ENCODE measurements at regions not wholly inside any gene's neighbourhood (a gene's known extent, or its start where the extent isn't known, plus 50 kb on each side); places are given as distances from the start of the nearest gene placed in this dataset.
"Not testable (repeated sequence)": the region's sequence is repeated elsewhere in the genome, so short reads cannot be mapped to it uniquely, and the experiment has no call there.

DNA sequence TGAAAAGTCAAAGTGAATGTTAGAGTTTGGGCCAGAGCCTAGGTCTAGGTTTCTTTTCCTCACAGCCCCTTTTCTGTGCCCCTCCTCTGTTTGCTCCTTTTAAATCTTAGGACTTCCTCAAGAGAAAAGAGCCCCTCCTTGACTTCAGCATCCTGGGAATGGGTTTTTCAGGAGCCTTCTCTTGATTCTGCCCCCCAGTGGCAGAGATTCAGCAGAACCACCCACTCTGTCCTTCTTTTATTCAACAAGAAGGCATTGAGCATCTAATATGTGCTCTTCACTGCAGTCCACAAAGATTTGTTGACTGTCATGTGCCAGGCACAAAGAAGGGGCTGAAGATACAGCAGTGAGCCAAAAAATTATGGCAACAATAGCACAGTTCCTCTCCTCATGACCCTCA lies 270.8 kb upstream of the CDH5 start:
- no peak for DNase-seq

DNA sequence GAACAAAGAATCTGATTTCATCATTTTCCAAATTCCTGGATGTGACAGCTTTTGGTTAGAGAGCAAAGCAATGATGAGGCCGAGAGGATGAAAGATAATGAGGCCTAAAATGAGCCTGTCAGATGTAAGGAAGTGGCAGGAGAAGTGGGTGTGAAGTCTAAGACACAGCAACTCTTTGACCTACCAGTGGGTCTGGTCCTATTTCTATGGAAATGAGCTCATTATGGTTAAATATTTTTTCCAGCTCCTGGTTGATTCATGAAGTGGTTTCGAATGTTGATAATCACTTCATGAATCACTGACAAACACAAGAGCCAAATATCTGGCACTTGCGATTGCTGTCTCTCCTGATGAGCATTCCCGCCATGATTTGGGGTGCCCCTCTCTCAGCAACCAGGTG lies 273.3 kb upstream of the CDH5 start:
- DNase-seq, result no peak

DNA sequence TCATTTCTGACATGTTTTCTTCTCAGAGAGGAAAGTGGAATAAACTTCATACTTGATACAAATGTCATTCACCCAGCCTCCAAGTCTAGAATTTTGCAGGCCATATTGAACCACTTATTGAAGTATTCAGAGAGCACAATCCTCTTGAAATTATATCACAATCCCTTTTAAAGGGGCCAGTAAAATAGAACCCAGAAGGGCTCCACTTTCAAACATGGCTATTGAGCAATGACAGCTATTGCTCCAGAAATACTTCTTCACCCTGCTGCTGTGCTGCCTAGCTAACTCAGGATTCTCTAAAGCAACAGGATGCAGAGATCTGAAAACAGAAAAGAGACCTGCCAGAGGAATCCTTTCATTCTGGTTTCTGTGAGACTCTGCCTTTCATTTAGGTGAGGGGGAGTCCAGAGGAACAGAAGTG lies 275.0 kb upstream of the CDH5 start:
- DNase-seq, result no peak

DNA sequence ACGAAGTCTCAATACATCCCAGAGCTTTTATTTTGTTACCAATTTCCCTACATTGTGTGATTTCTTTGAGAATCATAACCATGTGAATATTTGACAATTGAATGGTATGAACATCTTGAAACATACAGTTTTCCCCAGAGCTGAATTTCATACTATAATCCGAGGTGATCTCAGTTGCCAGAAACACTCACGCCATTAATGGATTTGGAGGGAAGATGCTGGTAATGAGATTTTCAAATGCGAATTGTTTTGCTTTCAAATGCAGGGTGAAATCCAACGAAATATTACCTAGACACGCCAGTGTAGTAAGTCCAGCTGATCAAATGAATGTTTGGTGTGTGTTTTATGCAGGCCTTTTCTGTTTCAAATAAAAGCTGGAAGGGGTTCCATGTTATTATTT lies 277.8 kb upstream of the CDH5 start:
- peak; percentile 54 for DNase-seq

DNA sequence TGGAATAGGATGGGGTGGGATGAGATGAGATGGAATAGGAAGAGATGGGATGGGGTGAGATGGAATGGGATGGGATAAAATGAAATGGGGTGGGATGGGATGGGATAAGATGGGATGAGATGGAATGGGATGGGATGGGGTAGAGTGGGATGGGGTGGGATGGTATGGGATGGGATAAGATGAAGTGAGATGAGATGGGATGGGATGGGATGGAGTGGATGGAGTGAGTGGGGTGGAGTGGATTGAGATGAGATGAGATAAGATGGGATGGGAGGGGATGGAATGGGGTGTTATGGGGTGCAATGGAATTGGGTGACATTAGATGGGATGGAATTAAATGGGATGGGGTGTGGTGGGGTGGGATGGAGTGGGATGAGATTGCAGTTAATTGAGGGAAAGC lies 279.2 kb upstream of the CDH5 start:
- no peak for DNase-seq

DNA sequence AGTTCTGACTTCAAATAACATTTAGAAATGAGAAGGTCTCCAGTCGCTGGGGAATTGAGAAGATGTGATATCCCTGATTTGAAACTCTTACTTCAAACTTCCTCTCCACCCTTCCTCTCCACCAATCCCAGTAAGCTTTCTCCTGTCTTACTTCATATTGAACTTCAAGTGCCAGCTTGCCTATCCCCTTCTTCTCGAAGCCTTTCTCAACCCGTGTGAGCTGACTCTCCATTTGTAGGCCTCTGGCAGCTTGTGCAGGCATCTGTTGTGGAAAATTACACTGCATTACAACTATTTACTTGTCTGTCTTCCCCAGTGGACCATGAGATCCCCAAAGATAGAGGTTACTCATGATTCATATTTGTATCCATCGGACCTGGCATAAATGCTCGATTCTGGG lies 280.8 kb upstream of the CDH5 start:
- no peak for DNase-seq

DNA sequence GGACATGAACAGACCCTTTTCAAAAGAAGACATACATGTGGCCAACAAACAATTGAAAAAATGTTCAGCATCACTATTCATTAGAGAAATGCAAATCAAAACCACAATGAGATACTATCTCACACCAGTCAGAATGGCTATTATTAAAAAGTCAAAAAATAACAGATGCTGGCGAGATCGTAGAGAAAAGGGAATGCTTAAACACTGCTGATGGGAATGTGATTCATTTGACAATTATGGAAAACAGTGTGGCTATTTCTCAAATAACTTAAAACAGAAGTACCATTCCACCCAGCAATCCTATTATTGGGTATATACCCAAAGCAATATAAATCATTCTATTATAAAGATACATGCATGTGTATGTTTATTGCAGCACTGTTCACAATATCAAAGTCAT lies 281.8 kb upstream of the CDH5 start:
- DNase-seq, result not testable (repeated sequence)

DNA sequence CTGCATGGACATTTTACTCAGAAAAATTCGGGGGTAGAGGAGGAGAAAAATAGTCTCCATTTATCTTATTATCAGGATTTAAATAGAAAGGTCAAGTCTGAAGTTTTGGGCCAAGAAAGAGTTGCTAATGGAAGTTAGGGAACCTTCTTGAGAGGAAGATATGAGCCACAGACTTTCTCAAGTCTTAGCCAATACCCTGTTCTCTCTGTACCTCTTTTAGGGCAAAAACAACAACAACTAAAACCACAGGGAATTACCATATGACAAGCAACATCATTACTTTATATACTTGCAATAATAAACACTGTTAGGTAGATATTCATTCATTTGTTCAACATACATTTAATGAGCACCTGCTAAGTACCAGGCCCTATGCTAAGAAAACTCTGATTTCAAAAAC lies 282.2 kb upstream of the CDH5 start:
- no peak for DNase-seq

DNA sequence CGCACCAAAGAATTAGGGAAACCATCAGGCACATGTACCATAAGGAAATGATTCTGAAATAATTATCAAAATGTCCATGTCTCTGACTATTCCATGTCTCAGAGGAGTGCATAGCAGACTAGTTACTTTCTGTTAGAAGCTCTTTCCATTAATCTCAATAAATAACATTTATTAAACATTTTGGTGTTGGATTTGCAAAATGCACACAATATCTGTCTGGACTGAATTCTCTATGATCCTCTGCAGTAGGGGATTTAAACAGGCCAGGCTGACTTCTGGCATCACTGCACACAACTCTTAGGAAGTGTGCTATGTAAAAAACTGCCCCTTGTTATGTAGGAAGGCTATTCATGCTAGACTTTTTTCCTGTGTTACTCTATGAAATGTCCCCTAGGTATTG lies 283.3 kb upstream of the CDH5 start:
- DNase-seq, result no peak

DNA sequence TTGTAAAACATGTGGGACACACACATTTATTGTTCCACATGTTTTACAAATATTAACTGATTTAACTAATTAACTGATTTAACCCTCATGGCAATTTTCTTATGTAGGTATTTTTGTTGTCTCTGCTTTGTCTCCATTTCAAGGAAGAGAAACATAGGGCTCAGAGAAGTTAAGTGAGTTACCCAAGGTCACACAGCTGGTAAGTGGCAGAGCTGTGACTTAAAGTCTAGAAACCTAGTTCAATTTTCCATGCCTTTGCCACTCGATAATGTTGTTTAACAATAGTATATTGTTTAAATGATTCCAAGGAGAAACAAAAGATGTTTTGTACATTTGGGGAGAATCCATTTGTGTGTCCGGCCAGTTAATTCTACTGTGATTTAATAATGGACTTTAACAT lies 284.1 kb upstream of the CDH5 start:
- no peak for DNase-seq

DNA sequence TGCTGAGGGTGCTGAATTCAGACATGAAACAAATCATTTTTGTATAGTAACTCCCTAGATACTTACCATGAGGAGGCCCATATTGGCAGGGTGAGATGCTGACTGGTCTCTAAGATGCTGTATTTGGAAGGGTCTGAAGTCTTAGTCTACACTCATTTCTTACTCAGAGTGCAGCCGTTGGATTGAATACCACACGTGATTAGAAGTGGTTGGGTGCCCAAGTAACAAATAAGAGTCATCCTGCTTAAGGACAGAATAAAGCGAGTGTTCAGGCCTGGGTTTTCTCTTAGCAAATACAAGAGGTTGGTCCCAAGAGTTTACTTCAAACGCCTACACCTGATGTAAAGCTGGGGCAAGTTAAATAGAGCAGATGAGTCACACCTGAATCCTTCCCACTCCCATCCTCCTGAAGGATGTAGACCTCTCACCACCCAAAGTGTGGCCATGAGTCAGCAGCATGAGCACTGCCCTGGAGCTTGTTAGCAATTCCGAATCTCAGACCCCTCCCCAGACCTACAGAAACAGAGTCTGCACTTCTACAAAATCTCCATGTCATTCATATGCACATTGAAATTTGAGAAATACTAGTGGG lies 284.6 kb upstream of the CDH5 start:
- DNase-seq, result no peak

DNA sequence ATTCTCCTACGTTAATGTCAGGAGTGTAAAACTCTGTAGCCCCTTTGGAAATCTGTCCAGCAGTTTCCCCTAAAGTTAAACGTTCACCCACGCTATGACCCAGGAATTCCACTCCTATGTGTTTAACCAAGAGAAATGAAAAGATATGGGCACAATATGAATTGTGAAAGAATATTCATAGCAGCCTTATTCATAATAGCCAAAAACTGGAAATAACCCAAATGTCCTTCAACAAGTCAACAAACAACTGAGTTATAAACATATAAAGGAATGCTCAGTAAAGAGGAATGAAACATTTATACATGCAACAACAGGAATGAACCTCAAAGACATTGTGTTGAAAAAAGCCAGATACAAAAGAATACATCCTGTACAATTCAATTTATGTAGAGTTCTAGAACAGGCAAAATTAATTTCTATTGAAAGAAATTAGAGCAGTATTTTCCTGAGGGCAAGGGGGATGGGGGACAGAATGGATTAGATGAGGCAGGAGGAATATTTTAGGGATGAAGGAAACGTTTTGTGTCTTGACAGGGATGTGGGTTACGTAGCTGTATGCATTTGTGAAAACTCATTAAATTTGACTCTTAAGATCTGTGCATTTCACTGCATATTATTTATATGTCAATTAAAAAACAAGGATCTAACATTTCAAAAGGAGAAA lies 286.7 kb upstream of the CDH5 start:
- DNase-seq, result no peak

DNA sequence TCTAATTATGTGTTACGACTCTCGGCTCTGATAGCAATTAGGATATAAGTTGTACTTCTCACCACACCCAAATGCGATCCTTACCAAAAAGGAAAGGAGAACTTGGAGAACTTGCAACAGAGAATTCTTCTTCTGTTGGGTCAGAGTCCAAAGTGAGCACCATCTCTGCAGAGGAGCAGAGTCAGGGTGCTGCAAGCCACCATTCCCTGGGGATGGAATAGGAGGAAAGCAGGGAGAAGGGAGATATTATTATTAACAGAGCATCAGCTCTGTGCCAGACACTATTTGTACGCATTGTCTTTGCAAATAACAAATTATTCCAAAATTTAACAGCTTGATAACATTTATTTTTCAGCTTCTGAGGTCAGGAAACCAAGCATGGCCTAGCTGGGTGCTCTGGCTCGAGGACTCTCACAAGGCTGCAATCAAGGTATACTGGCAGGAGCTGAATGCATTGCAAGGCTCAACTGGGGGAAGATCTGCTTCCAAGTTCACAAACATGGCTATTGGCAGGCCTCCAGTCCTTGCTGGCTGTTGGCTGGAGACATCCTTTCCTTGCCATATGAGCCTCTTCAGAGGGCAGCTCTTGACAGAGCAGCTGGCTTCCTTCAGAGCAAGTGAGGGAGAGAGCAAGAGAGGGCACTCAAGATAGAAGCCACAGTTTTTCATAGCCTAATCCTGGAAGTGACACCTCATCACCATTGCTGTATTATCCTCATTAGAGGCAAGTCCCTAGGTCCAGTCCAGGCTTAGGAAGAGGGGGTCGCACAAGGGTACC lies 296.2 kb upstream of the CDH5 start:
- DNase-seq, result peak; percentile 96

DNA sequence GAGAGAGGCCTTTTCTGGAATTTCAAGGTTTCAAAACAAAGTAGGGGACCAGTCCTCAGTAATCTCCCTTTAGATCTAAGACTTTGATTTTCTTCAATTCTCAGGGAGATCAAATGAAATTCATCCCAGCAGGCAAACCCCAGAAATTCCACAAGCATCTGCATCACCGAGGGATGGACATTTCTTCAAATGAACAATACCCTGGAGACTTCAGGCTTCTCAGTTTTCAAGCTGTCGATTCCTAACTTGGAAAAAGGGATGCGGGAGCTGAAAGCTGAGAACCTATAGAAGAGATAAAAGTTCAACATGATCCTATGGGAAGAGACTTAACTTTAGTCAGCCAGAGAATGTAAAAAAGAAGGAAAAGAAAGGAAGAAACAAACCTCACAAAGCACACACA lies 296.9 kb upstream of the CDH5 start:
- peak; percentile 72 for DNase-seq

DNA sequence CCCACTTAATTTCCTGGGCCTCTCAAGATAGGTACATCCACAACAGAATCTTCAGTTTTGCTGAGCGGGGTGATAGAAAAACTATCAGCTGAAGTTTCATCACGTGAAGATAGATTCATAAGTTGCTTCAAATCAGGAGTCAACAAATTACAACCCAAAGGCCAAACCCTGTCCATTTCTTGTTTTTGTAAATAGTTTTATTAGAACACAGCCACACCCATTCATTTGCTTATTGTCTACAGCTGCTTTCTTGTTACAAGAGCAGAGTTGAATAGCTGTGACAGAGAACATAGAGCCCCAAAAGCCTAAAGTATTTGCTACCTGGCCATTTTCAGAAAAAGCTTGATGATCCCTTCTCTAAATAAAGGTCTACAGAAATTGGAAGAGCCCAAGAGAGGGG lies 300.1 kb upstream of the CDH5 start:
- no peak for DNase-seq

DNA sequence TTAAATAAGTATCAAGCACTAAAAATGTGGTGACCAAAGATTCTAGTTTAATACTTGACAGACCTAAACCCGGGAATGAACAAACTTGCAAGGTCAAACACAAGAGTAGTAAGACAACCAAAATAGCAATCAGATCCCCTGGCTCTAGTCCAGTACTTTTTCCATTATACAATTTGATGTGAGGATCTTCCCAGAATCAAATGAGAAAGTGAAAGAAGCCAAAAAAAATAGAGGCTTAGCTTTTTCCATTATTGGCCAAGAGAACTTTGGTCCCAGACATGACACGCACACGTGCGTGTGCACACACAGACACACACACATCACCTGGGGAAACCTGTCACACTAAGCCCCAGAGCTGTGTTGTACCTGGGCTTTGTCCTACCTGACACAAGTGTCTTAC lies 300.6 kb upstream of the CDH5 start:
- DNase-seq, result peak; percentile 75

DNA sequence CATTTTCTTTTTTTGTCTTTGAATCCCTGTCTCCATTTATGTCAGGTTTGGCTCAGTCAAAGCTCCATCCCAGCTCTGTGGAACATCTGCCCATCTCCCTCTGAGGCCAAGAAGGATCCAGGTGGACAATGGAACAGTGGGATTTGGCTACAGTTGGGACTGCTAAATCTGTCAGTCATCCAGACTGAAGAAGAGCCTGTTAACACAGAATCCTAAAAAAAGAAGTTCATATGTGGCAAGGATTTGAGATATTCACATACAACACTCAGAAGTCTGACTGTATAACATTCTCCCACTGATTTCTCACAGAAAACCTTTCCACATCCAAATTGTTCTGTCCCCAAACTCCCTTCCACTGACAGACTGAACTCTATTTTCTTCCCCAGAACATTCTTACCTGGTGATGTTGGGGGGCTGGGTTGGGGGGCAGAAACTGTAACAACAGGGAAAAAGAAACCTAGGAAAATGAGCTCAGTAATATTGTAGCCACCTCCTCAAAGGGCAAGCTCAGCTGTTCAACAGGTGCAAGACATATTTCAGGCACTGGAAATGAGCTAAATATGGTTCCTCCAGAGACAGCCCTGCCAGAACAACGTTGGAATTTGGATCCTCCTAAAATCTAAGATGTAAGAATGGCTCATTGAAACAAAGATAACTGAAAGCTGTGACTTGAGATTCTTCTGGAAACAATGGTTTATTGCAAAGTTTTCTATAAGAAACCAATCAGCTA lies 301.5 kb upstream of the CDH5 start:
- peak; percentile 75 for DNase-seq

DNA sequence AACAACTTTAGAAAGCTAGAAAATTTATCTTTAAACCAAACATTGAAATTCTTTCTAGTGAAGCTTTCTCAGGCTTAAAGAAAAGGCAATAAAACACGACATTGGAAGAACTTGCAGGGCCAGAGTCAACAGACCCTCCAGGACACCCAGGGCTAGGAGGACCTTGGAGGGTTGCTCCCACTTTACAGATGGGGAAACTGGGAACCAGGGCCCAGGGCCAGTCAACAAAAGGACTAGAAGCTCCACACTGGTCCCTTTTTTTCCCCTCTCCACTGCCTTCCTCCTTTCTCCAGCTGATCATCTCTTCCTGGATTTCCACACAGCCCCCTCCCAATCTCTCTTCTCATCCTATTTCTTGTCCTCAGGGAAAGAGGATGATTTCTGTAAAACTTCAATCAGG lies 307.7 kb upstream of the CDH5 start:
- no peak for DNase-seq

DNA sequence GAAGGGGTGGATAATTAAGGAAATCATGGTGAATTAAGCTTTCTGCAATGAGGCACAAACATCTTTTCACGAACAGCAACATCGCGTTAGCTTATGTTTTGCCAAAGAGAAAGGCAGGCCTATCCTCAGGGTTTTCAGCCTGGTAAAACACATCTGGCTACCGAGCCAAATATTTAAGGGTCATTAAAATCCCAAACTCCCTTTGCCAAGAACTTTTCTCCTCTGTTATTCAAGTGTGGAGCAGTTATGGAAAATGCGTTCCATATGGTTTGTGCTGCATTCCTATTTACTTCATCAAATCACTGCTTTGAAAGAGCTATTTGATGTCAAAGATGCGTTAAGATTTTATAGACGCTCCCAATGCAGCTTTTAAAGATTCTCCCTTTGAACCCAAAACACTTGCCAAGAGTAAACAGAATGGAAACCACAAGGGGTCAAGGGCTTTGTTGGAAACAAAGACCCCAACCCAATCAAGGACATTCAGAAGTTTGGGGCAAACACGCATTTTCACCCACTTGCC lies 308.3 kb upstream of the CDH5 start:
- DNase-seq, result peak; percentile 79

DNA sequence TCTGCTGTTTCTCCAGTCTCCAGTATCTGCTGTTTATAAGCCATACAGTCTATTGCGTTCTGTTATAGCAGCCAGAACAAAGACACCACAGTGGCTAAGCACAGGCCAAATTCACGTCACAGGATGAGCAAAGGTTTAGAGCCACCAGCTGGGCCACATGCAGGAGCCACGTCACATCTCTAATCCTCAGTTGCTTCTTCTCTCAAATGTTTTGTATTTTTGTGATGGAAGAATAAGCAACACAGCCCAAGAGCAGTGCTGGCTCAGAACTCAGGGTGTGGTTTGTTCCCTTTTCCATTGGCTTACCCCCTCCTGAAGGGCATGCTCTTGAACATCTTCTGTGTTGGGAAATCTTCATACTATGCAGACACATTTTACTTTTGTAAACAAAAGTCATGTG lies 309.4 kb upstream of the CDH5 start:
- DNase-seq, result no peak

DNA sequence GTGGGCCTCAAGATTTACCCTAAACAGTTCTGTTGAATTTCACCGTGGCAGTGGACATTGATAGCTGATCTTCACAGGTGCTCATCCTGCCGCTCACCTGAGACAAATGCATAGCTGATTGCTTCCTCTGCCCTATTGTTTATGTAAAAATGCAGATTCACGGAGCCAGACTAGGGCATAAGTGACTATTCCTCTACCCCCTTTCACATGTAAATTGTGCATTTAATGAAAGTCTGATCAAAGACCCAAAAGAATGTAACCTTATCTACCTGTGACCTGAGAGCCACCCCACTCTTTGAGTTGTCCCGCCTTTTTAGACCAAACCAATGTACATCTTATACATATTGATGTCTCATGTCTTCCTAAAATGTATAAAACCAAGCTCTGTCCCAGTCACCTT lies 312.4 kb upstream of the CDH5 start:
- no peak for DNase-seq

DNA sequence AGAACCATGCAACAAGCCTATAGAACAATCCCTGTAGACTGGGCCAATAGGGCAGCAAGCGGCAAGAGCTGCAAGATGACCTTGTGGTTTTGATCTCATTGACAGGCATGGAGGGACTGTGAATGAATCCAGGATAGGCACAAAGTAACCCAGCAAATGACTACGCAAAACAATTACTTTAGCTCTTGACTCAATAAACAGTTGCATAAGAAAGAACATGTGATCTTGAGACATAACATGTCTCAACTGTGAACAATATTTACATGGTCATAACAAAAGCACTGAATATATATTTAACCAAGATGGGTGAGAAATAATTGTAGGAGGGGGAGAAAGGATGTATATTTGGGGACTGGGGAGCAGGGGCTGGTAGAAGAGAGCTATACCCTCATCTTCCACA lies 313.7 kb upstream of the CDH5 start:
- no peak for DNase-seq

DNA sequence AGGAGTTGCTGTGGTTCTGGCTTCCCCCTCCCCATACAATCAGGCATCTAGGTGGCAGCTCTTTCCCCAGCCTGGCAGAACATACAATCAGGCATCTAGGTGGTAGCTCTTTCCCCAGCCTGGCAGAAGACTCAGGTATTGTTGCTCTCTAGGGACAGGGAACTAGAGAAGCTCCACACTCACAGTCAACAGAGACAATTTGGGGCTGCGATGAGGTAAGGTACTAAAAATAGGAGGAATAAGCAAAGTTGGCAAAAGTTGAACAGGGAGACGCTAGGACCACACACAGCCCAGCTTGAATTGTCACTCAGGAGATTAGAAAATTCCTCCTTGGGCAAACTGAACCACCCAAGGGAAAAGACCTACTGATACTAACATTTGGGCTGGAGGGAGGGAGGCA lies 315.5 kb upstream of the CDH5 start:
- no peak for DNase-seq

Measured in tongue (tissue), 1 donor.